IMR-90 (cell line): ENCODE measurements at regions not wholly inside any gene's neighbourhood (a gene's known extent, or its start where the extent isn't known, plus 50 kb on each side); places are given as distances from the start of the nearest gene placed in this dataset.

Experiments
- ATAC-seq: fragments of 200-7000 bp; cut with Tn5 transposase; 2 replicates; pipeline ENCODE4 v1.9.1; 2020; ENCODE audit warnings: low read depth, mild to moderate bottlenecking, moderate library complexity
- BruUV-seq: library from RNA; stranded (reverse); fragments of 400-500 nt; replicated peaks from 2 replicates; lab custom pipeline; 2021; lab: Mats Ljungman, UMichigan
- CTCF ChIA-PET: fragments of 300-600 bp; formaldehyde crosslinking; extraction: SDS; loops from one replicate; lab custom pipeline; 2021; ENCODE audit warnings: antibody characterized with exemption; lab: Yijun Ruan, JAX
- POLR2A ChIA-PET: fragments of 300-600 bp; sonication (Branson Sonifier 250); formaldehyde crosslinking; loops from one replicate; lab custom pipeline; 2022; ENCODE audit warnings: antibody characterized with exemption; ENCODE audit not compliant: unreplicated experiment; lab: Charles Lee
- DNase-seq: peaks from one replicate; pipeline ENCODE4 v3.0.0; 2013
- H2AFZ ChIP-seq: replicated peaks from 2 replicates; pipeline ENCODE3; 2013; ENCODE audit warnings: low read length, mild to moderate bottlenecking; ENCODE audit not compliant: poor library complexity
- H2AK5ac ChIP-seq: 2 replicates; pipeline ENCODE4 v1.6.1; 2013; ENCODE audit warnings: low read depth, low read length, inconsistent platforms
- H2AK9ac ChIP-seq: replicated peaks from 2 replicates; pipeline ENCODE3; 2013; ENCODE audit warnings: mild to moderate bottlenecking, low read depth, low read length, moderate library complexity; ENCODE audit not compliant: poor library complexity
- H2BK120ac ChIP-seq: 2 replicates; pipeline ENCODE4 v1.6.1; 2013; ENCODE audit warnings: low read depth, low read length, inconsistent platforms
- H2BK15ac ChIP-seq: 3 replicates; pipeline ENCODE4 v1.6.1; 2013; ENCODE audit warnings: low read depth, low read length, inconsistent platforms
- H2BK20ac ChIP-seq: 2 replicates; pipeline ENCODE4 v1.6.1; 2013; ENCODE audit warnings: low read depth, mild to moderate bottlenecking, inconsistent platforms, low read length, moderate library complexity
- H2BK5ac ChIP-seq: 2 replicates; pipeline ENCODE4 v1.6.1; 2013; ENCODE audit warnings: mild to moderate bottlenecking, low read depth, low read length, inconsistent platforms; ENCODE audit not compliant: poor library complexity, severe bottlenecking
- H3K14ac ChIP-seq: replicated peaks from 2 replicates; pipeline ENCODE4 v1.6.1; 2013; ENCODE audit warnings: low read depth, low read length, inconsistent platforms
- H3K18ac ChIP-seq: 2 replicates; pipeline ENCODE4 v1.6.1; 2013; ENCODE audit warnings: low read depth, low read length, control low read depth
- H3K23ac ChIP-seq: 2 replicates; pipeline ENCODE4 v1.6.1; 2013; ENCODE audit warnings: low read depth, low read length, inconsistent platforms
- H3K27ac ChIP-seq: 2 replicates; pipeline ENCODE4 v1.5.1; 2013; ENCODE audit warnings: mild to moderate bottlenecking, control low read depth, low read length; ENCODE audit not compliant: insufficient read depth
- H3K27me3 ChIP-seq: 2 replicates; pipeline ENCODE4 v1.6.1; 2013; ENCODE audit warnings: low read length; ENCODE audit not compliant: control insufficient read depth, insufficient read depth
- H3K36me3 ChIP-seq: 2 replicates; pipeline ENCODE4 v1.6.1; 2013; ENCODE audit warnings: low read length, mixed read lengths; ENCODE audit not compliant: control insufficient read depth, insufficient read depth
- H3K4ac ChIP-seq: 2 replicates; pipeline ENCODE4 v1.6.1; 2013; ENCODE audit warnings: low read depth, low read length, inconsistent platforms
- H3K4me1 ChIP-seq: 2 replicates; pipeline ENCODE4 v1.6.1; 2013; ENCODE audit warnings: low read length, mixed read lengths; ENCODE audit not compliant: control insufficient read depth, insufficient read depth
- H3K4me2 ChIP-seq: 2 replicates; pipeline ENCODE4 v1.6.1; 2013; ENCODE audit warnings: low read depth, mild to moderate bottlenecking, control low read depth, low read length, moderate library complexity
- H3K4me3 ChIP-seq: 2 replicates; pipeline ENCODE4 v1.5.1; 2013; ENCODE audit warnings: low read depth, mild to moderate bottlenecking, control low read depth, low read length, moderate library complexity; ENCODE audit not compliant: insufficient read depth
- H3K56ac ChIP-seq: 2 replicates; pipeline ENCODE4 v1.6.1; 2013; ENCODE audit warnings: low read length, inconsistent platforms; ENCODE audit not compliant: insufficient read depth; ENCODE audit errors: extremely low read depth
- H3K79me1 ChIP-seq, 2 experiments: 2 replicates each; pipeline ENCODE4 v1.6.1; 2013; ENCODE audit warnings: low read length in 2 of 2, inconsistent platforms in 1 of 2, low read depth in 1 of 2
- H3K9ac ChIP-seq: 2 replicates; pipeline ENCODE4 v1.6.1; 2013; ENCODE audit warnings: low read depth, low read length, control low read depth
- H3K9me1 ChIP-seq: 2 replicates; pipeline ENCODE4 v1.6.1; 2013; ENCODE audit warnings: low read length, inconsistent platforms; ENCODE audit not compliant: insufficient read depth
- H3K9me3 ChIP-seq: 2 replicates; pipeline ENCODE4 v1.6.1; 2013; ENCODE audit warnings: low read length; ENCODE audit not compliant: control insufficient read depth, insufficient read depth
- H4K20me1 ChIP-seq: 2 replicates; pipeline ENCODE4 v1.6.1; 2013; ENCODE audit warnings: low read length, inconsistent platforms; ENCODE audit not compliant: insufficient read depth
- H4K5ac ChIP-seq: 2 replicates; pipeline ENCODE4 v1.6.1; 2013; ENCODE audit warnings: mild to moderate bottlenecking, low read depth, low read length, control low read depth
- H4K8ac ChIP-seq, 2 experiments: 2 replicates each; pipeline ENCODE4 v1.6.1; 2013; ENCODE audit warnings: low read depth in 2 of 2, low read length in 2 of 2, control low read depth in 1 of 2, inconsistent platforms in 1 of 2
- H4K91ac ChIP-seq: 2 replicates; pipeline ENCODE4 v1.6.1; 2013; ENCODE audit warnings: low read depth, low read length, inconsistent platforms; ENCODE audit not compliant: insufficient read depth
- BHLHE40 ChIP-seq: fragments of 150-350 bp; IDR thresholded peaks from 2 replicates; pipeline ENCODE4 v1.6.1; 2016; ENCODE audit warnings: mild to moderate bottlenecking, low read depth, low read length
- CEBPB ChIP-seq: IDR thresholded peaks from 2 replicates; pipeline ENCODE4 v1.6.1; 2012; ENCODE audit warnings: low read depth, low read length, improper control_type of control experiment
- FOS ChIP-seq: fragments of 150-350 bp; IDR thresholded peaks from 2 replicates; pipeline ENCODE4 v1.6.1; 2016; ENCODE audit warnings: low read depth, low read length
- MAFK ChIP-seq: IDR thresholded peaks from 2 replicates; pipeline ENCODE4 v1.6.1; 2012; ENCODE audit warnings: low read depth, low read length, improper control_type of control experiment
- MAZ ChIP-seq: IDR thresholded peaks from 2 replicates; pipeline ENCODE4 v1.6.1; 2012; ENCODE audit warnings: low read depth, mild to moderate bottlenecking, low read length, improper control_type of control experiment, moderate library complexity, borderline replicate concordance
- MXI1 ChIP-seq: IDR thresholded peaks from 2 replicates; pipeline ENCODE4 v1.6.1; 2012; ENCODE audit warnings: low read depth, mild to moderate bottlenecking, low read length, moderate library complexity, borderline replicate concordance
- NFE2L2 ChIP-seq: fragments of 150-350 bp; IDR thresholded peaks from 2 replicates; pipeline ENCODE4 v1.6.1; 2016; ENCODE audit warnings: low read depth, mild to moderate bottlenecking, low read length
- POLR2A ChIP-seq: IDR thresholded peaks from 2 replicates; pipeline ENCODE4 v1.6.1; 2012; ENCODE audit warnings: mild to moderate bottlenecking, low read depth, low read length
- RAD21 ChIP-seq: IDR thresholded peaks from 2 replicates; pipeline ENCODE4 v1.6.1; 2012; ENCODE audit warnings: low read length, improper control_type of control experiment
- RCOR1 ChIP-seq: IDR thresholded peaks from 2 replicates; pipeline ENCODE4 v1.6.1; 2012; ENCODE audit warnings: mild to moderate bottlenecking, low read length, improper control_type of control experiment; ENCODE audit not compliant: insufficient replicate concordance
- RFX5 ChIP-seq: IDR thresholded peaks from 2 replicates; pipeline ENCODE4 v1.8.0; 2012; ENCODE audit warnings: low read depth, mild to moderate bottlenecking, low read length, moderate library complexity
- SMC3 ChIP-seq: fragments of 150-350 bp; IDR thresholded peaks from 2 replicates; pipeline ENCODE4 v1.6.1; 2016; ENCODE audit warnings: low read depth, mild to moderate bottlenecking, antibody characterized with exemption, low read length, moderate library complexity
- USF2 ChIP-seq: fragments of 150-350 bp; IDR thresholded peaks from 2 replicates; pipeline ENCODE4 v1.6.1; 2017; ENCODE audit warnings: mild to moderate bottlenecking, antibody characterized with exemption, low read length, low read depth
- WGBS, 2 experiments: methylation state at CpG; one replicate each; pipeline versions ENCODE4 v1.1.5 to v1.1.7; 2013; ENCODE audit warnings: missing lambda C conversion rate in 2 of 2; ENCODE audit not compliant: insufficient read length in 1 of 2; ENCODE audit errors: extremely low coverage in 2 of 2; 5-methylcytosine and 5-hydroxymethylcytosine counted together
- dilution Hi-C: fragments of 300-500 bp; cut with HindIII; formaldehyde crosslinking; loops from one replicate; pipeline ENCODE4 v1.14.3; 2018; ENCODE audit warnings: low sequenced_read_pairs; ENCODE audit not compliant: unreplicated experiment
- in situ Hi-C: fragments of 300-500 bp; cut with MboI; formaldehyde crosslinking; loops from 3 replicates; pipeline ENCODE4 v1.14.3; 2019; ENCODE audit warnings: low sequenced_read_pairs, inconsistent platforms, mixed read lengths
- intact Hi-C: fragments of 100-400 bp; cut with micrococcal nuclease; formaldehyde crosslinking; loops from 2 replicates; pipeline ENCODE4 v1.10.0; 2022
- TF ChIP-seq, protein P1 (sequence below): fragments of 150-350 bp; IDR thresholded peaks from 2 replicates; pipeline ENCODE4 v1.6.1; 2016; ENCODE audit warnings: low read depth, mild to moderate bottlenecking, low read length, moderate library complexity, borderline replicate concordance
- TF ChIP-seq, protein P2 (sequence below): conservative IDR thresholded peaks from 2 replicates; pipeline ENCODE4 v1.5.1; 2012; ENCODE audit warnings: mild to moderate bottlenecking, low read depth, low read length, improper control_type of control experiment

DNA sequence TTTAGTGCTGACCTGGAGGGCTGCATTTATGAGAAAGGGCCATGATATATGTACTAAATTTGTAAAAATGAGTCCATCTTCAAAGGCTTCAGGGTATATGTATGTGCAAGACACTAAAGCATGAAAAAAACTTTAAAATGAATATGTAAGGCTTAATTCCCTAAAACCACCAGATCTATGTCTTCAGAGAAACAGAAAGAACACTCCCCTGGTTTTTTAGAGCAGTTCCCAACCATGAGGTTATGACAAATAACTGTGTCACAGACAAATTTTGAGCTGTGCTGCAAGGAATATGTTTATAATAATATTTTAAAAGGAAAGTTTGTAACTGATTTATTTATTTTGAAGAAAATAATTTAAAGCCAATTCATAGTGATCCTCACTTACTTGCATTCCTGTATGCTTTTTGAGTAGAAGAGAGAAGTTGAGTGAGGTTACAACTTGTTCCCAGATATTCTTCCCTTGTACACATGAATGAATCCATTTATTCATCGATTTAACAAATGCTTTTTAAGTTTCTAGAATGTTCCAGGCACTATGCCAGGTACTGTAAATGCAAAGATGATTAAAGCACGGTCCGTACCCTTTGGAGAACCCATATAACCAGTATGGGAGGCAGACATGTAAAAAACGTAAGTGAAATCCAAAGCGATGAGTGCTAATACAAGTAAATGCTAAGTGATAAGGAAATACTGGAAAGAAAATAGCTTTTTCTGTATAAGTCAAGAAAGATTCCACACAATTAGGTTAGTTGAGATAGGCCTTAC, 295.2 kb upstream of the DIAPH2 start:
- H2BK15ac ChIP-seq: no peak overlapping the region
- peaks cover 2% of the 10 kb centered on the region; the same call in 1 of the 2 replicates for H3K4me1 ChIP-seq
- no peaks in the 10 kb centered on the region for H3K79me1 ChIP-seq
- H3K56ac ChIP-seq: no peak overlapping the region
- DNase-seq (peak; percentile 53), ATAC-seq (peak; percentile 73)
- H3K4ac ChIP-seq: no peak overlapping the region
- H3K9me1 ChIP-seq: no peaks in the 10 kb centered on the region
- H3K27ac ChIP-seq: no peak overlapping the region
- ChIA-PET POLR2A (no interaction called here), CTCF (interaction anchor here (0.6 kb wide), 1 partner anchor 693 kb away, joined by 3 read pairs; no protein-coding TSS in a partner anchor)
- H4K8ac ChIP-seq: no peak overlapping the region; a peak in 1 of 4 replicates
- no TSS peak for BruUV-seq
- H2AFZ ChIP-seq: no peak overlapping the region
- H2BK5ac ChIP-seq: peak overlapping the region; percentile 5
- H3K9me3 ChIP-seq: no peaks in the 10 kb centered on the region
- H3K4me3 ChIP-seq: no peak overlapping the region
- no peak overlapping the region for H4K91ac ChIP-seq
- no peaks in the 10 kb centered on the region for H3K36me3 ChIP-seq
- no peak overlapping the region for H3K14ac ChIP-seq
- H4K20me1 ChIP-seq: no peaks in the 10 kb centered on the region
- H4K5ac ChIP-seq: no peak overlapping the region
- intact Hi-C loops (loop anchor here (5.0 kb wide), 1 partner anchor 163 kb away; no protein-coding TSS in a partner anchor), in situ Hi-C loops (no loop called here), dilution Hi-C loops (no loop called here)
- 40% methylated on average over 2 of the region's 5 CpGs; no CpG with 5 or more reads in 1 of the 2 experiments for WGBS, 2 experiments
- H2BK20ac ChIP-seq: peak overlapping the region; percentile 6; the same call in 1 of the 2 replicates
- peak overlapping the region; percentile 51; the same call in 1 of the 2 replicates for H3K4me2 ChIP-seq
- H2AK5ac ChIP-seq: no peak overlapping the region
- H3K27me3 ChIP-seq: no peaks in the 10 kb centered on the region; the same call in 1 of the 2 replicates
- H3K23ac ChIP-seq: no peak overlapping the region
- H2AK9ac ChIP-seq: no peak overlapping the region
- H3K18ac ChIP-seq: no peak overlapping the region
- H2BK120ac ChIP-seq: no peak overlapping the region
- H3K9ac ChIP-seq: no peak overlapping the region
- TF ChIP-seq RCOR1 (no peak), CEBPB (no peak), NFE2L2 (no peak), MAZ (no peak), POLR2A (no peak), SMC3 (no peak), FOS (no peak), MAFK (no peak), USF2 (no peak), RAD21 (no peak), BHLHE40 (no peak), MXI1 (no peak), RFX5 (no peak)
- TF ChIP-seq, protein P1, sequence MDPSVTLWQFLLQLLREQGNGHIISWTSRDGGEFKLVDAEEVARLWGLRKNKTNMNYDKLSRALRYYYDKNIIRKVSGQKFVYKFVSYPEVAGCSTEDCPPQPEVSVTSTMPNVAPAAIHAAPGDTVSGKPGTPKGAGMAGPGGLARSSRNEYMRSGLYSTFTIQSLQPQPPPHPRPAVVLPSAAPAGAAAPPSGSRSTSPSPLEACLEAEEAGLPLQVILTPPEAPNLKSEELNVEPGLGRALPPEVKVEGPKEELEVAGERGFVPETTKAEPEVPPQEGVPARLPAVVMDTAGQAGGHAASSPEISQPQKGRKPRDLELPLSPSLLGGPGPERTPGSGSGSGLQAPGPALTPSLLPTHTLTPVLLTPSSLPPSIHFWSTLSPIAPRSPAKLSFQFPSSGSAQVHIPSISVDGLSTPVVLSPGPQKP: no peak
- TF ChIP-seq, protein P2, sequence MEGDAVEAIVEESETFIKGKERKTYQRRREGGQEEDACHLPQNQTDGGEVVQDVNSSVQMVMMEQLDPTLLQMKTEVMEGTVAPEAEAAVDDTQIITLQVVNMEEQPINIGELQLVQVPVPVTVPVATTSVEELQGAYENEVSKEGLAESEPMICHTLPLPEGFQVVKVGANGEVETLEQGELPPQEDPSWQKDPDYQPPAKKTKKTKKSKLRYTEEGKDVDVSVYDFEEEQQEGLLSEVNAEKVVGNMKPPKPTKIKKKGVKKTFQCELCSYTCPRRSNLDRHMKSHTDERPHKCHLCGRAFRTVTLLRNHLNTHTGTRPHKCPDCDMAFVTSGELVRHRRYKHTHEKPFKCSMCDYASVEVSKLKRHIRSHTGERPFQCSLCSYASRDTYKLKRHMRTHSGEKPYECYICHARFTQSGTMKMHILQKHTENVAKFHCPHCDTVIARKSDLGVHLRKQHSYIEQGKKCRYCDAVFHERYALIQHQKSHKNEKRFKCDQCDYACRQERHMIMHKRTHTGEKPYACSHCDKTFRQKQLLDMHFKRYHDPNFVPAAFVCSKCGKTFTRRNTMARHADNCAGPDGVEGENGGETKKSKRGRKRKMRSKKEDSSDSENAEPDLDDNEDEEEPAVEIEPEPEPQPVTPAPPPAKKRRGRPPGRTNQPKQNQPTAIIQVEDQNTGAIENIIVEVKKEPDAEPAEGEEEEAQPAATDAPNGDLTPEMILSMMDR: no peak
